ENCODE measurements at regions not wholly inside any gene's neighbourhood (a gene's known extent, or its start where the extent isn't known, plus 50 kb on each side); places are given as distances from the start of the nearest gene placed in this dataset.
A peak's percentile ranks its signal among the peaks of the same experiment; 100 is the strongest.

- 18% methylated on average over 3 of the region's 4 CpGs for WGBS (ENCODE audit: insufficient coverage, low coverage, low lambda C conversion rate, missing lambda C conversion rate)
- intact Hi-C loops (cut with DNase I) = no loop called here
- TF ChIP-seq, protein P1, sequence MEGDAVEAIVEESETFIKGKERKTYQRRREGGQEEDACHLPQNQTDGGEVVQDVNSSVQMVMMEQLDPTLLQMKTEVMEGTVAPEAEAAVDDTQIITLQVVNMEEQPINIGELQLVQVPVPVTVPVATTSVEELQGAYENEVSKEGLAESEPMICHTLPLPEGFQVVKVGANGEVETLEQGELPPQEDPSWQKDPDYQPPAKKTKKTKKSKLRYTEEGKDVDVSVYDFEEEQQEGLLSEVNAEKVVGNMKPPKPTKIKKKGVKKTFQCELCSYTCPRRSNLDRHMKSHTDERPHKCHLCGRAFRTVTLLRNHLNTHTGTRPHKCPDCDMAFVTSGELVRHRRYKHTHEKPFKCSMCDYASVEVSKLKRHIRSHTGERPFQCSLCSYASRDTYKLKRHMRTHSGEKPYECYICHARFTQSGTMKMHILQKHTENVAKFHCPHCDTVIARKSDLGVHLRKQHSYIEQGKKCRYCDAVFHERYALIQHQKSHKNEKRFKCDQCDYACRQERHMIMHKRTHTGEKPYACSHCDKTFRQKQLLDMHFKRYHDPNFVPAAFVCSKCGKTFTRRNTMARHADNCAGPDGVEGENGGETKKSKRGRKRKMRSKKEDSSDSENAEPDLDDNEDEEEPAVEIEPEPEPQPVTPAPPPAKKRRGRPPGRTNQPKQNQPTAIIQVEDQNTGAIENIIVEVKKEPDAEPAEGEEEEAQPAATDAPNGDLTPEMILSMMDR (IDR thresholded peaks at IDR 0.05) = no peak
- no peak for TF ChIP-seq POLR2A (IDR thresholded peaks at IDR 0.05)
- no peak for ATAC-seq
- no peak for DNase-seq
- Histone ChIP-seq H3K36me3 (no peaks in the 10 kb centered on the region), H3K27me3 (no peaks in the 10 kb centered on the region), H3K4me3 (no peak overlapping the region), H3K4me1 (no peaks in the 10 kb centered on the region), H3K9me3 (no peaks in the 10 kb centered on the region), H3K27ac (no peak overlapping the region)
These were observed 75.4 kb upstream of the POM121L12 start for GRCh38 chr7:52959878-52960660.

- intact Hi-C loops (cut with DNase I) = no loop called here
- Histone ChIP-seq H3K4me3 (no peak overlapping the region), H3K36me3 (no peaks in the 10 kb centered on the region), H3K4me1 (no peaks in the 10 kb centered on the region), H3K27ac (no peak overlapping the region), H3K9me3 (no peaks in the 10 kb centered on the region), H3K27me3 (no peaks in the 10 kb centered on the region)
- DNase-seq = no peak
- TF ChIP-seq, protein P1 (IDR thresholded peaks at IDR 0.05) = no peak
- no peak for TF ChIP-seq POLR2A (IDR thresholded peaks at IDR 0.05)
- ATAC-seq = no peak
- 27% methylated on average over 1 of the region's 1 CpG for WGBS (ENCODE audit: insufficient coverage, low coverage, low lambda C conversion rate, missing lambda C conversion rate)
These were observed 76.1 kb upstream of the POM121L12 start for GRCh38 chr7:52959336-52959735.

GRCh38 chr7:52958621-52959140, 76.8 kb upstream of the POM121L12 start:
- Histone ChIP-seq H3K4me3 (no peak overlapping the region), H3K27me3 (no peaks in the 10 kb centered on the region), H3K27ac (no peak overlapping the region), H3K4me1 (no peaks in the 10 kb centered on the region), H3K36me3 (no peaks in the 10 kb centered on the region), H3K9me3 (no peaks in the 10 kb centered on the region)
- WGBS (ENCODE audit: insufficient coverage, low coverage, low lambda C conversion rate, missing lambda C conversion rate) = 48% methylated on average over 4 of the region's 4 CpGs
- DNase-seq (no peak), ATAC-seq (no peak)
- TF ChIP-seq, protein P1 (IDR thresholded peaks at IDR 0.05) = no peak
- TF ChIP-seq POLR2A (IDR thresholded peaks at IDR 0.05) = no peak
- intact Hi-C loops (cut with DNase I) = no loop called here

DNA sequence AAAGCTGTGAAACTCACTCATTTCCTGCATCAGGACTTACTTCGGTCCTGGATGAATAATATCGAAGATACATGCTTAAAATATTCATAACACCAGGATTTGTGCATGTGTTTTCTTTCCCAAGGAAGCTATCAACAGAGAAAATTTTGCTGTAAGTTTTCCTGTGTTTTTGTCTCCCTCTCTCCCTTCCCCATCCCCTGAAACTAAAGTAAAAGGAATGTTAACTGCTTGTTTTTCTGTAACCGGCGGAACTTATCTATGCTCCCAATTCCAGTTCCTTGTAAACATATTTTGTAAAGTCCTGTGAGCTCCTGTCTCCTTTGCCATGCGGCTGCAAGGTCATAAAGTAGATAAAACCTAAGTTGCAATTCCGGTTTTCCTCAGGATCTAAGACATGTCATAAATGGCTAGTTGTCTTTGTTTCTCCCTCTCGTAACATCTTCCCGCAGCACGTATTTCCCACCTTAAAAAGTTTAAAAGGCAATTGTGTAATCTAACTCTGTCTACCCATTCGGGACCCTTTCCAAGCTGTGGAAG, 79.0 kb upstream of the POM121L12 start:
- no peak for TF ChIP-seq POLR2A (IDR thresholded peaks at IDR 0.05)
- TF ChIP-seq, protein P1 (IDR thresholded peaks at IDR 0.05) = no peak
- Histone ChIP-seq H3K4me1 (no peaks in the 10 kb centered on the region), H3K9me3 (no peaks in the 10 kb centered on the region), H3K27ac (peak overlapping the region in 1 of 3 donors; percentile 2), H3K27me3 (no peaks in the 10 kb centered on the region), H3K4me3 (no peak overlapping the region), H3K36me3 (no peaks in the 10 kb centered on the region)
- ATAC-seq = peak in 1 of 4 donors; percentile 23
- intact Hi-C loops (cut with DNase I) = no loop called here
- no peak for DNase-seq
- WGBS (ENCODE audit: insufficient coverage, low coverage, low lambda C conversion rate, missing lambda C conversion rate) = 17% methylated on average over 10 of the region's 10 CpGs

Measured in right lobe of liver (tissue), 6 donors.